Liver (tissue), 8 donors: ENCODE measurements at regions not wholly inside any gene's neighbourhood (a gene's known extent, or its start where the extent isn't known, plus 50 kb on each side); places are given as distances from the start of the nearest gene placed in this dataset.

Experiments used
- DNase-seq: peaks from one replicate; pipeline ENCODE4 v3.0.0-alpha.2; 2017; ENCODE audit warnings: low spot score
- H3K27ac ChIP-seq, 2 donors: one replicate each; pipeline ENCODE4 v1.7.0; 2013; ENCODE audit warnings: inconsistent platforms in 2 of 2, low read length in 2 of 2, control low read depth in 1 of 2, low read depth in 1 of 2, mild to moderate bottlenecking in 1 of 2
- H3K27me3 ChIP-seq, 4 donors: one replicate each; pipeline versions ENCODE4 v1.6.1 to v1.7.0; 2013; ENCODE audit warnings: low read length in 3 of 4, inconsistent platforms in 1 of 4, mild to moderate bottlenecking in 1 of 4, moderate library complexity in 1 of 4; ENCODE audit not compliant: control insufficient read depth in 4 of 4, insufficient read depth in 4 of 4
- H3K36me3 ChIP-seq, 4 donors: one replicate each; pipeline versions ENCODE4 v1.6.1 to v1.7.0; 2013; ENCODE audit warnings: low read length in 3 of 4, mild to moderate bottlenecking in 3 of 4, low read depth in 1 of 4, moderate library complexity in 1 of 4; ENCODE audit not compliant: control insufficient read depth in 4 of 4, insufficient read depth in 3 of 4
- H3K4me1 ChIP-seq, 4 donors: one replicate each; pipeline versions ENCODE4 v1.6.1 to v1.7.0; 2013; ENCODE audit warnings: low read length in 3 of 4, mild to moderate bottlenecking in 3 of 4, moderate library complexity in 1 of 4; ENCODE audit not compliant: control insufficient read depth in 4 of 4, insufficient read depth in 4 of 4
- H3K4me3 ChIP-seq, 3 donors: one replicate each; pipeline versions ENCODE4 v1.6.1 to v1.7.0; 2013; ENCODE audit warnings: low read length in 3 of 3, control low read depth in 1 of 3, low read depth in 1 of 3, mild to moderate bottlenecking in 1 of 3
- H3K9ac ChIP-seq, 2 donors: one replicate each; pipeline ENCODE4 v1.7.0; 2013; ENCODE audit warnings: low read length in 2 of 2, mild to moderate bottlenecking in 2 of 2, moderate library complexity in 2 of 2, control low read depth in 1 of 2, low read depth in 1 of 2
- H3K9me3 ChIP-seq, 4 donors: one replicate each; pipeline versions ENCODE4 v1.6.1 to v1.7.0; 2013; ENCODE audit warnings: low read length in 3 of 4; ENCODE audit not compliant: control insufficient read depth in 4 of 4
- ATF3 ChIP-seq: IDR thresholded peaks from 2 replicates; pipeline ENCODE4 v1.6.1; 2016; ENCODE audit warnings: antibody characterized with exemption
- CTCF ChIP-seq: fragments of 150-350 bp; IDR thresholded peaks from 2 replicates; pipeline ENCODE4 v1.5.1; 2017; ENCODE audit warnings: improper control_type of control experiment, low read depth, low read length; ENCODE audit not compliant: missing input control
- EGR1 ChIP-seq, 2 donors: IDR thresholded peaks; 2 replicates each; pipeline ENCODE4 v1.6.1; 2016 to 2018; ENCODE audit warnings: antibody characterized with exemption in 2 of 2, low read depth in 2 of 2
- FOXA1 ChIP-seq: IDR thresholded peaks from 2 replicates; pipeline ENCODE4 v1.6.1; 2016; ENCODE audit warnings: antibody characterized with exemption
- FOXA2 ChIP-seq: IDR thresholded peaks from 2 replicates; pipeline ENCODE4 v1.6.1; 2016; ENCODE audit warnings: antibody characterized with exemption
- GABPA ChIP-seq, 2 donors: IDR thresholded peaks in 1 of 2; conservative IDR thresholded peaks in 1 of 2; 2 replicates each; pipeline ENCODE4 v1.6.1; 2016; ENCODE audit warnings: antibody characterized with exemption in 2 of 2, mild to moderate bottlenecking in 1 of 2, moderate library complexity in 1 of 2
- HNF4A ChIP-seq, 2 donors: conservative IDR thresholded peaks; 2 replicates each; pipeline ENCODE4 v1.6.1; 2016; ENCODE audit warnings: antibody characterized with exemption in 2 of 2, mild to moderate bottlenecking in 2 of 2
- HNF4G ChIP-seq: IDR thresholded peaks from 2 replicates; pipeline ENCODE4 v1.6.1; 2016; ENCODE audit warnings: antibody characterized with exemption
- JUND ChIP-seq, 2 donors: IDR thresholded peaks; 2 replicates each; pipeline ENCODE4 v1.6.1; 2016; ENCODE audit warnings: antibody characterized with exemption in 2 of 2
- MAX ChIP-seq: IDR thresholded peaks from 2 replicates; pipeline ENCODE4 v1.6.1; 2016; ENCODE audit warnings: antibody characterized with exemption
- NR2F2 ChIP-seq: IDR thresholded peaks from 2 replicates; pipeline ENCODE4 v1.6.1; 2016; ENCODE audit warnings: antibody characterized with exemption
- RAD21 ChIP-seq, 2 donors: IDR thresholded peaks; 2 replicates each; pipeline ENCODE4 v1.6.1; 2016; ENCODE audit warnings: antibody characterized with exemption in 2 of 2, mild to moderate bottlenecking in 2 of 2
- REST ChIP-seq: IDR thresholded peaks from 2 replicates; pipeline ENCODE4 v1.6.1; 2016; ENCODE audit warnings: antibody characterized with exemption, mild to moderate bottlenecking
- RXRA ChIP-seq, 2 donors: IDR thresholded peaks; 2 replicates each; pipeline ENCODE4 v1.6.1; 2017 to 2018; ENCODE audit warnings: antibody characterized with exemption in 2 of 2, mild to moderate bottlenecking in 1 of 2
- SP1 ChIP-seq: IDR thresholded peaks from 2 replicates; pipeline ENCODE4 v1.6.1; 2018; ENCODE audit warnings: antibody characterized with exemption, mild to moderate bottlenecking
- TAF1 ChIP-seq: conservative IDR thresholded peaks from 2 replicates; pipeline ENCODE4 v1.6.1; 2016; ENCODE audit warnings: antibody characterized with exemption, mild to moderate bottlenecking
- YY1 ChIP-seq: IDR thresholded peaks from 2 replicates; pipeline ENCODE4 v1.6.1; 2016; ENCODE audit warnings: antibody characterized with exemption, mild to moderate bottlenecking
- ZBTB33 ChIP-seq: IDR thresholded peaks from 2 replicates; pipeline ENCODE4 v1.6.1; 2016; ENCODE audit warnings: antibody characterized with exemption
- WGBS: extraction: QIAGEN DNeasy Blood & Tissue Kit; methylation state at CpG from one replicate; pipeline ENCODE4 v1.1.7; 2013; 5-methylcytosine and 5-hydroxymethylcytosine counted together
- donor health status: healthy.
- donor health status: healthy.
- donor health status: healthy.
- donor health status: healthy.
- donor health status: healthy.

GRCh38 chr3:55270976-55271375 lies 216.1 kb downstream of the WNT5A start:
- H3K4me3 ChIP-seq: no peak overlapping the region
- H3K27me3 ChIP-seq: peaks cover 0 to 3% (median 1%) of the 10 kb centered on the region in 4 donors
- H3K27ac ChIP-seq: no peak overlapping the region
- H3K9ac ChIP-seq: no peak overlapping the region
- WGBS: 50% methylated on average over 3 of the region's 3 CpGs
- TF ChIP-seq NR2F2 (no peak), YY1 (no peak), ATF3 (no peak), JUND (IDR thresholded peaks at IDR 0.05) (no peak), CTCF (no peak), FOXA2 (no peak), REST (no peak), TAF1 (no peak), FOXA1 (no peak), EGR1 (IDR thresholded peaks at IDR 0.05; ENCODE audit: low read depth in 2 of 2) (no peak), ZBTB33 (no peak), SP1 (no peak), RAD21 (IDR thresholded peaks at IDR 0.05) (no peak), GABPA (IDR thresholded peaks at IDR 0.05 in 1 of 2, conservative IDR thresholded peaks at IDR 0.05 in 1 of 2) (no peak), MAX (no peak), RXRA (IDR thresholded peaks at IDR 0.05) (no peak), HNF4G (no peak), HNF4A (conservative IDR thresholded peaks at IDR 0.05) (no peak)
- DNase-seq: no peak
- no peaks in the 10 kb centered on the region for H3K4me1 ChIP-seq
- no peaks in the 10 kb centered on the region for H3K36me3 ChIP-seq
- H3K9me3 ChIP-seq: no peaks in the 10 kb centered on the region
